GM13976 (cell line): ENCODE measurements at regions not wholly inside any gene's neighbourhood (a gene's known extent, or its start where the extent isn't known, plus 50 kb on each side); places are given as distances from the start of the nearest gene placed in this dataset.

Experiments
- DNase-seq: peaks from one replicate; pipeline ENCODE4 v3.0.0; 2012; ENCODE audit warnings: low spot score
- in situ Hi-C: fragments of 300-500 bp; cut with MboI; formaldehyde crosslinking; loops from one replicate; pipeline ENCODE4 v1.12.0; 2022; ENCODE audit warnings: low sequenced_read_pairs, mixed read lengths, inconsistent platforms; ENCODE audit not compliant: unreplicated experiment
- TF ChIP-seq, protein P1 (sequence below): IDR thresholded peaks from 2 replicates; pipeline ENCODE4 v1.5.1; 2012; ENCODE audit warnings: borderline replicate concordance, mild to moderate bottlenecking; ENCODE audit not compliant: insufficient read depth; ENCODE audit errors: extremely low read depth, missing control alignments, control extremely low read depth

DNA sequence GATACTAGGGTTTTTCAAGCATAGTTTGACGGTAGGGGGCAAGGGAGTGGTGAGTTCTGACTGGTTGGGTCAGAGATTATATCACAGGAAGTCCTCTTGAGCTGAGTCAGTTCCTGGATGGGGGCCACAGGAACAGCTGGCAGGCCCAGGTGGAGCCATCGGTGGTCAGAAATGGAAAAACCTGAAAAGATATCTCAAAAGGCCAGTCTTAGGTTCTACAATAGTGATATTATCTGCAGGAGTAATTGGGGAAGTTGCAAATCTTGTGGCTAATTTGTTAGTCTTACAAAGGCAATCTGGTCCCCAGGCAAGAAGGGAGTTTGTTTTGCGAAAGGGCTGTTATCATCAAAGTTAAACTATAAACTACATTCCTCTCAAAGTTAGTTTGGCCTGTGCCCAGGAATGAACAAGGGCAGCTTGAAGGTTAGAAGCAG lies 159.3 kb downstream of the PTCHD1 start:
- in situ Hi-C loops: no loop called here
- no peak for DNase-seq
- TF ChIP-seq, protein P1, sequence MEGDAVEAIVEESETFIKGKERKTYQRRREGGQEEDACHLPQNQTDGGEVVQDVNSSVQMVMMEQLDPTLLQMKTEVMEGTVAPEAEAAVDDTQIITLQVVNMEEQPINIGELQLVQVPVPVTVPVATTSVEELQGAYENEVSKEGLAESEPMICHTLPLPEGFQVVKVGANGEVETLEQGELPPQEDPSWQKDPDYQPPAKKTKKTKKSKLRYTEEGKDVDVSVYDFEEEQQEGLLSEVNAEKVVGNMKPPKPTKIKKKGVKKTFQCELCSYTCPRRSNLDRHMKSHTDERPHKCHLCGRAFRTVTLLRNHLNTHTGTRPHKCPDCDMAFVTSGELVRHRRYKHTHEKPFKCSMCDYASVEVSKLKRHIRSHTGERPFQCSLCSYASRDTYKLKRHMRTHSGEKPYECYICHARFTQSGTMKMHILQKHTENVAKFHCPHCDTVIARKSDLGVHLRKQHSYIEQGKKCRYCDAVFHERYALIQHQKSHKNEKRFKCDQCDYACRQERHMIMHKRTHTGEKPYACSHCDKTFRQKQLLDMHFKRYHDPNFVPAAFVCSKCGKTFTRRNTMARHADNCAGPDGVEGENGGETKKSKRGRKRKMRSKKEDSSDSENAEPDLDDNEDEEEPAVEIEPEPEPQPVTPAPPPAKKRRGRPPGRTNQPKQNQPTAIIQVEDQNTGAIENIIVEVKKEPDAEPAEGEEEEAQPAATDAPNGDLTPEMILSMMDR: no peak

DNA sequence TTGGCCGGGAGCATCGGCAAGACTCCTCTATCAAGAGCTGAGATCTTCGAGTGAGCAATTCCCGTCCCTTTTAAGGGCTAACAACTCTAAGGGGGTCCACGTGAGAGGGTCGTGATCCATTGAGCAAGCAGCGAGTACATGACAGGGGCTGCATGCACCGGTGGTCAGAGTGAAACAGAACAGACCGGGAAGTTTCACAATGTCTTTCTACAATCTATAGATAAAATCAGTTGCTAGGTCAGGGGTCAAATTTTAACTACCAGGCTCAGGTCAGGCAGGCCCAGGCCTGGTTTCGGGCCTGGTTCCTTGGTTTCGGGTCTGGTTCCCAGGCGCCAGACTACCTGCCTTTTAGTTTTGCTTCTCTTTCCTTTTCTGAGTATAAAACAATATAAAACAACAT lies 160.1 kb downstream of the PTCHD1 start:
- in situ Hi-C loops: no loop called here
- TF ChIP-seq, protein P1: no peak
- no peak for DNase-seq

DNA sequence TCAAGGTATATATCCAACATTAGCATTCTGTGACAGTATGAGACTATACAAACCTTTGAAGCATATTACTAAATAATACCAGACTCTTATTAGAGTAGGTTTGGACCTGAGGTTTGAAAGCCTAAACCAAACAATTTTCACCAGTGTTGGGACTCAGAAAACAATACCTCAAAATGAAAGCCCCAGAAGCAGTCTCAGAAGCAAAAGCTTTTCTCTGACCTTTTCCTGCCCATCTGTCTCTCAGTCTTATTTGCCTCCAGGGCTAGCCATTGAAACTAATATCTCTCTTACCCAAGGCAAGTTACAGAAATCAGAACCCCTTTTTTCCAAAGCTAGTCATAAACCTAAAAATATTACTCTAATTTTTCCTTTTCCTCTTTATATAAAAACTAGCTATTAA lies 163.3 kb downstream of the PTCHD1 start:
- in situ Hi-C loops: no loop called here
- TF ChIP-seq, protein P1: no peak
- DNase-seq: no peak

DNA sequence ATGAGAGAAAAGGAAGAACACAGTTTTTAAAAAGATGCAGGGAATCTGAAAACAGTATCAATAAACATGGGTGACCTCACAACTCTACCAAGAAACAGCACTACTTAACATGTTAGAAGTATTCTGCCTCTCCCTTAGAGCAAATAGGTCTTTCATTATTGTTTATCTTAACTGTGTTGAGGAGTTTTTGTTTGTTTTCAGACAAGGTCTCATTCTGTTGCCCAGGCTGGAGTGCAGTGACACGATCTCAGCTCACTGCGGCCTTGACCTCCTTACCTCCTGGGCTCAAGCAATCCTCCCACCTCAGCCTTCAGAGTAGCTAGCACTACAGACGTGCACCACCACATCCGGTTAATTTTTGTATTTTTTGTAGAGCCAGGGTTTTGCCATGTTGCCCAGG lies 165.3 kb upstream of the PRDX4 start:
- TF ChIP-seq, protein P1: no peak
- DNase-seq: no peak
- in situ Hi-C loops: no loop called here

DNA sequence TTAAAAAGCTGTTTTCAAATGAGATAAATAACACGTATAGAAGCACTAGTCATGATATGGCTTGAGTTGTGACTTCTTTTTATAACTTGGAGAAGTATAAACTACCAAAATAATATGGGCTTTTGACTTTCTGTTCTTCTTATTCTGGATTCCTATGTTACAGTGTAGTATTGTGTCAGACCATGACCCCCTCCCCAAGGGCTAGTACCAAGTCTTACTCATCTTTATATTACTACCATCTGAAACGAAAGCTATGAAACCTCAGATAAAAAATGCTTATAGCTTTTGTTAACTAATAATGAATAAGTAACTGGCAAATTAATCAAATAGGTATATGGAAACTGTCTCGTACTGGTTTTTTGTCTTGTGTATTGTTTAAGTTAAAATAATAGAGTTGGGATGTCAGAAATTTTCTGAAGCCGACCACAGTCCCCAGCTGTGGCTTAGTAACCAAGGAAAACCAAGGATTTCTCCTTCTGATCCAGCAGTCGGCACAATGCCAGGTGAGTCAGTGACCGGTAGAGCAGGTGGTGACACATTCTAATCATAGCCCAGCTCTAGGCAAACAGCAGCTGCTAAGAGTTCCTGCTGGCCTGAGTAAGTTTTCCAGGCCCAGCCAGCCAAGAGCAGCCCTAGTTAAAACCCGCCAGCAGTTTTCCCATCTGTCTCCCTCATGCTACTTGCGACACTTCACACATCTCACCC lies 163.3 kb upstream of the PRDX4 start:
- in situ Hi-C loops: no loop called here
- DNase-seq: no peak
- TF ChIP-seq, protein P1: no peak

DNA sequence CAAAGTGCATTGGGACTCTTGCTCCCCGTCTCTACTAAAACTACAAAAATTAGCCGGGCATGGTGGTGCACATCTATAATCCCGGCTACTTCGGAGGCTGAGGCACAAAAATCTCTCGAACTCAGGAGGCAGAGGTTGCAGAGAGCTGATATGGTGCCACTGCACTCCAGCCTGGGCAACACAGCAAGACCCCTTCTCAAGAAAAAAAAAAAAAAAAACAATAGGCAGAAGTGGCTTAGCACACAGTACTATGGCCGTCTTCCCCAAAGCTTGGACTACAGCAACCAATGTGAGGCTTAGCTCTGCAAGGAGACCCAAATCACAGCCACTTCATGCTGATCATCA lies 162.8 kb upstream of the PRDX4 start:
- in situ Hi-C loops: no loop called here
- no peak for DNase-seq

More for the DNA sequence above, 162.8 kb upstream of the PRDX4 start:
- TF ChIP-seq, protein P1: no peak
